Muscle of arm (tissue), 1 donor: ENCODE measurements at regions not wholly inside any gene's neighbourhood (a gene's known extent, or its start where the extent isn't known, plus 50 kb on each side); places are given as distances from the start of the nearest gene placed in this dataset.

ENCODE experiments used
- DNase-seq: peaks from one replicate; pipeline ENCODE4 v3.0.0-alpha.2; 2013

DNA sequence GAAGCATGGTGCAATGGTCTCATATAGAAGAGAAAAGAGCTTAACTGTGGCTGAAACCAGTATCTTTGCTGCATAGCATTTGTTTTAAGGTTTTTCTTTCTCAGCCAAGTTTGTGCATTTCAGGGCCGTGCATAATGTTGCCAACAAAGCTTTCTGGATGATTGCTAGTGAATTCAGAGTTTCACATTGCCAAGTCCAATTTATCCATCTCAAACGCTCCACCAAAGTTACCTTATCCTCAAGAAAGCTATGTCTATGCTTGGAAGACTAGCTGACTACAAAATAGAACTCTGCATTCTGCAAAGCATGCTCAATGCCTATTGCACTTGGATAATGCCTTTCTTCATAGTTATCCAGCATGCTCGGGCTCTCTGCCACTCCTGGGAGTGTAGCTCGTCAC lies 535.8 kb upstream of the SGCG start:
- DNase-seq, result no peak

DNA sequence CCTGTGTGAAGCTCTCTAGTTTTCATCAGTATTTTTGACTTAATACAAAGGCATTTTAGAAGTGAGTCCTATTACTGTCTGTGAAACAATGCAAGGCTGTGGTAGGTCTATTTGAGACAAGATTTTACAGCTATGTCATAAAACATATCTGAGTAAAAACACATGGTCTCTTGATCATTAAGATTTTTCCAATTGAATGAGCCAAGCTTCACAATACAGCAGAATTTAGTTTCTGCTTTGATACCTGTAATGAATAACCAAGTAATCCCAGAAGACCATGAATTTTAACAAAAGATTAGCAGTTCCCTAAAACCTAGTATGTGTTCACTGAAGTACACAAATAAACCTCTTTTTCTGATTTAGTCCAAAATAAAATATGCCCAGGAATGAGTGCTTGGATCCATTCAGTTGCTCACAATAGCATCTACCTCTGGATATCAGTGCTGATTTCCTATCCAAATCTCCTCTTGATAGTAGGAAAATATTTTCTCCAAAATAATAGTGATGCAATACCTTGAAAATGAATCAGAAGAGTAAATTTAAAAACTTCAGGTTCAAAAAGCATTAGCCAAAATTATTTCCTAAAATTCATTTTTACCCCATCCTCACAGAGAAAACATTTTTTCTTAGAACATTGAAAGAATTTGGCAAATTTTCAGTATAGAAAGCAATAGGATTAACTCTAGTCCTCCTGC lies 533.5 kb upstream of the SGCG start:
- peak; percentile 52 for DNase-seq

DNA sequence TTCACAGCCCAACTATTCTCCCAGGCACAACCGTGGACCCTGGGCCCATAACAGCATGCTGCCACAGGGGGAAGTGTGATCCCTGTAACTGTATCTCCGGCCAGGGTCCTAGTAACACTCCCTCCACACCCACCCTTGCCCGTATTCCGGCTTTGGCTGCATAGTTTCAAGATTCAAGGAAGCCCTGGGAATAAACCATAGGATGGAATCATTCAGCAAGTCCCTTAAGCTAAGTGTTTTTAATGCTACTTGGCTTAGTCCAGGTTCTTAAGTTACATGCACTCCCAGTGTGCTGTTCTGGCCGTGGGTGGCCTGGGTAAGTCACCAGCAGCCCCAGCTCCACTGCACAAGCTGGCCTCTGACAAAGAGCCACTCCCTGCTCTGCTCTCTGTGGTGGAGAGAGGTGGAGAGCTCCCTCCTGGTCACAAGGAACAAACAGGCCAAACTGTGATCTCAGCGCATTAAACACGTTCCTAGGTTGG lies 532.4 kb upstream of the SGCG start:
- DNase-seq, result peak; percentile 59

DNA sequence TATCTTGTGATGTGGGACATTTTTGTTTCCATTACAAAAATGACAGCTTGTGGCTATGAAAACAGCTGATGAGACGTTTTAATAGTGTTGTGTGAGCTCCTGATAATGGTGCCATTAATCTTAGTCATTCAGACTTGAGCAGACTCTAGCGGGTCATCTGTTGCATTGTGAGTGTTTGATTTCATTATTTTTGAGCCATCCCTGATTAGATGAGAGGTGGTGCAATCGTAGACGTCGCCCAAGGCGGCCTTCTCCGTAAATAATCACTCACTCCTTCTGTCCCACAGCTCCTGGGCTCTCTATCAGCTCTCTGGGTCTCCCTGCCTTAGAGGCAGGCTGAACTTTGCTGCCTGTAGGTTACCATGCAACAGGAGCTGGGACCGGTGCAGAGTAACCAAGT lies 528.0 kb upstream of the SGCG start:
- no peak for DNase-seq

DNA sequence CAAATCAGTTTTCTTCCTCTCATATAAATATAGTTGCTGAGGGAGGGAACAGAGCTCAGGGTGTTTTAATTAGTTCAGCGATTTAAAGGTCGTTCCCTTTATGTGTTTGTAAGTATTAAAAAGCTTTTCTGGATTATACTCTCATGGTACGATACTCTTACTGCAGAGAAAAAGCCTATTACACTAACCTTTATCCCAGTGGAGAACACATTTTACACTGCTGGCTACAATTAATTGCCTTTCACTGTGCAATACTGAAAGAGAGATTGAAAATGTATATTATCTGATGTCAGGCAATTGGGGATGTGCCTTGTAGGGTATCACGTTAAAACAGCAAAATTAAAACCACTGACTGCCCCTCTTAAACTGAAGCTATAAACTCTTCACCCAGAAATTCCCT lies 526.9 kb upstream of the SGCG start:
- no peak for DNase-seq

DNA sequence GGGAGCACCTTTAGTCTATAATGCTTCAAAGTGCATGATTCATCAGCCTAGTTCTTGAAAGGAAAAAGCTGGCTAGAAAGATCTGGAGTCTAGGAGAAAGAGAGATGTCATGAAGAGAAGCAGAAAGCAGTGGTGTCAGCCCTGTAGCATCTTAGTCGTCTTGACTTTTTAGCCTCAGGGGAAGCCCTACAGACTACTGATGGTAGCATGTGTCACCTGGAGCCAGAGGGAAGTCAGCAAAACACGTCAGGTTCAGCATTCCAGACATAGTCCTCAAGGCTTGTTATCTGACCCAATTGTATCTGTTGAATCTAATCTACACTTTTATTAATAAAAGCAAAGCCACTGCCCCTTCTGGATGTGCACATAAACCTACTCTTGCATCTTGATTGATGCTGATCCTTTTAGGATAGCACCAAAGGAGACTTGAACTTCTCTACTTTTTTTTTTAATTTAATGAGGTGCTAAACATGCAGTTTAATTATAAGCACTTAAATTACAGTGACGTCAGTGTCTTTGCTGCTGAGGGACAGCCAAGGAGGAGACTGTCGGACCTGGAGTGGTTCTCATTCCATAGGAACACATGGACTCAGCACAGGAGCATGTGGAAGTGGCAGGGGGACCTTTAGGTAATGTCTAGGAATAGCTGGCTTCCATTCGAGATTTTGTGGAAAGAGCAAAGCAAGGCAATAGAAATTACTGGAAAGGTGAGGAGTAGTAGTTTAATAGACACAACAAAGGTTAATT lies 525.5 kb upstream of the SGCG start:
- DNase-seq, result no peak

DNA sequence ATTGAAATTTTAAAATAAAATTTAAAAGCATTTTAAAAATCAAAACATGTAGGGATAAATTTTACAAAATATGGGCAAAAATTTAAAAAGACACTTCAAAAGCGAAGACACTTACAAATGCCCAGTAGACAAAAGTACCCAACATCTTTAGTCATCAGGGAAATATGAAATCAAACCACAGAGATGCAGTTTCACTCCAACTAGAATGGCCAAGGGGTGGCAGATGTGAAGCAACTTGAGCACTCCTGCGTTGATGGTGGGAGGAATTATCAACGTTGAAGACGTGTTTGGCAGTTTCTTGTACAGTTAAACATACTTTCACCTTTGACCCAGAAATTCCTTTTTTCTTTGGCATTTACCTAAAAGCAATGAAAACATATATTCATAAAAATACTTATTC lies 518.0 kb upstream of the SGCG start:
- DNase-seq, result no peak

DNA sequence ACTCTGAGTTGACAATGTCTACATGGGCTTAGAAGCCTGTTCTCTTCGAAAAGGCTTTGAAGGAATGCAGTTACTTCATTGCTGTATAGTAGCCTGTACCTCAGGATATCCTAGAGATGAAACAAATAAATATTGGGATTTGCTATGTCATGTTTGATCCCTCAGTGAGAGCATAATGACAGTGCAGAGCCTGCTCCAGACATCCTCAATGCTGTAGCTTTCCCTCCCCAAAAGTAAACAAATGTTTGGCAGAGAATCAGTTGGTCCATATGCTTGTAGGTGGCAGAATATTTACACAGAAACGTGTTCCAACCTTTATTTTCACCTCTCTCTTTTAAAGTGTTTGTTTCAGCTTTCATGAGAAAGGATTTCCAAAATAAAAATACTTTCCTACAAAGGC lies 515.3 kb upstream of the SGCG start:
- no peak for DNase-seq

DNA sequence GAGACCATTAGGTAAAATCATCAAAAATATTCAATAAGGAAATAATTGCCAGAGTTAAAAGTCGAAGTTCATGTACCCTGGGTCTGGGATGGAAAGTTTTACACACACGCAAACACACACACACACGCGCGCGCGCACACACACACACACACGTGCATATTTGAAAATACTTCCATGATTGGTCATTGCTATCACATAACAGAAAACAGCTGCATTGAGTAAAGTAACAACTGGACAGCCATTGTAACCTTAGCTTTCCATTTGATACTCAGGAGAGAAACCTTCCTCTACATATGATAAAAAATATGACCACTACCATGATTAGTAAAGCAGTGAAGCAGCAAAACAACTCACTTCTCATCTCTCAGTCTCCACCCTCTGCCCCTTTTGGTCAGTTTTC lies 490.0 kb upstream of the SGCG start:
- no peak for DNase-seq

DNA sequence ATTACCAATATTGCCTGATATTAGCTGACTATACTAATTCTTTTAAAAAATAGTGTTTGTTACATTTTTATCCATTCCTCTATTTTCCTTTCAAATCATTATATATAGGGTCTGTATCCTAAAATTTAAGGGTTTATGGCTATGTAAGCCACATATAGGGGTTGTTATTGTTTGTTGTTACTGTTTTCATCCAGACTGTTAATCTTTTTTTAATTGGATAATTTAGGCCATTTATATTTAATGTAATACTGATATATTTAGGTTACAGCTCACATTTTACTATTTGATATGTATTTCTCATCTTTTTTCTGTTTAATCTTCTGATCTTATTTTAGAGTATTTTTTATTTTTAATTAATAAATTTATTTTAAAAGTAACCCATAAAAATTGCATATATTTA lies 487.1 kb upstream of the SGCG start:
- DNase-seq, result no peak

DNA sequence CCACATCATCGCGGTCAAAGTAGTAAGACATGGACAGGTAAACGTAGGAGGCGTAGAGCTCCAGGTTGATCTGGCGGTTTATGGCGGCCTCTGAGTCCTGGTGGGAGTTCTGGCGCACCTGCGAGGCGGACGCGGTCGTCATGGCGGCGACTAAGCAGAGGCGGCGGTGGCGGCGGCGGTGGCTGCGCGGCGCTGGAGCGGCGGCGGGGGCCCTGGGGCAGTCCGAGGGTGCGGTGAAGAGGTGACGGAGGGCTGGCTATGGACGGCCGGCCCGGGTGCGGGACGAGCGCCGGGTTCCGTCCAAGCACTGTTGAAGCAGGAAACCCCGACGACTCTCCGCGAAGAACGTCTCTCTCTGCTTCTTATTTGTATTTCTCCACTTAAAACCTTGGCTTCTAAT lies 484.3 kb upstream of the SGCG start:
- DNase-seq, result no peak

DNA sequence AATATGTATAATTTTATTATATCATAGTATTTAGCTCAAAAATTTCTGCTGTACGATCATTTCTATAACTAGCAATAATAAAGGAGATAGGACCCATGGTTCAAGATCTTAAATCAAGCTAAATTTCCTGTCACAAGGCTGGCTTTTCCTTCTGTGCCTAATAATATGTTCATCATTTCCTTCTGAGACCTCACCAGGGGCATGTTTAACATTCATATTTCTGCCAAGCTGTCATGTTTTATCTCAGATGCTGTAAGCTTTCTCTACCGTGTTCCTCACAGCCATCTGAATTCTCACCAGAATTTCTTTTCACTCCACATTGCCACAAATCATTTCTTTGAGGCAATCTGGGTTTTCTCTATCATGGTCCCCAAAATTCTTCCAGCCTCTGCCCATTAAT lies 482.3 kb upstream of the SGCG start:
- DNase-seq, result no peak

DNA sequence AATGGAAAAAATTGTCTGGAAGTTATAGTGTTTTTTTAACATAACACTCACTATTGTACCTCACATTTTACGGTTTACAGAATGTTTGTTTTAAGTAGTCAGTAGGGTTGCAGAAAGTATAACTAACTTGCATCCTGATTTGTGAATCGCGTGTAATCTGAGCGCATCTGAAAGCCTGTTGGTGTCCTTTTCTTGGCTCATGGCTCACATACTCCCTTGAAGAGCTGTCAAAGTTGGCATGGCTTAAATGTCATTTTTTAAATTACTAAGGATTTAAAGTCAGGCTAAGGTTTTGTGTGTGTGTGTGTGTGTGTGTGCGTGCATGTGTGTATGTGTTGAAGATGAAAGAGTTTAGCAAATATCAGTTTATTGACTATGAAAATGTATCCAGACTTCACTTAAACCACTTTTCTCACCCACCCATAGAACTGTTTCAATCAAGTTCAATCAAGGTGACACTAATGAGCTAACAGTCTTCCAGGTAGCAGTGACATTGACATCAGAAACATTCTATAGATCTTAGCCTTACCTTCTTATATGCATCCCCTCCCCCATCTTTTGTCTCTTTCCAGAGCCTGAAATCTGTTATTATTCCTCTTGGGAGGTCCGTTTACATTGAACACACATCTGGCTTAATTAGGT lies 480.4 kb upstream of the SGCG start:
- DNase-seq, result peak; percentile 12

DNA sequence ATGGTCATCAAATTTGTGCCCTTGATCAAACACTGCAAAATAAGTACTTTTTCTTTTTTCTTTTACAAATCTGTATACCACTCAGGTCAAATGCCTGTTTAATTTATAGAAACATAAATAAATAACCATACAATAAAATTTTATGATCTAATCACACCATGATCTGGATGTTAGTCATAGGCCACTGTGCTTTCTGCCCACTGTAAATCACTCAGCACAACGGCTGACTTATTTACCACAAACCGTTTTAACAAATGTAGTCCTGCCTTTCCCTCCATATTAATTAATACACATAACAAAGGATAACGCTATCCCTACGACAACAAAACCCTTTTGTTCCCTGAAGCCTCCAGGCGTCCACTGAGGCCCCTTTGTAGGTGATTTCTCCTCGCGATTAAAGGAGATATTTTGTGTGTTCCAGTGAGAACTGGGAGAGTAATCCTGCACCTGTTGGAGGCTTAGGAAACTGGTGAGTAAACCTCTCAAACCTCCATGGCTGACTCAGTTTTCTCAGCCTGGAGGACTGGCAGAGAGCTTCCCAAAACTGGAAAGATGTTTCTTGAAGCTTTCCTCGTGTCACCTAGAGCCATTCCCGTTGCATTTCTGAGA lies 477.1 kb upstream of the SGCG start:
- no peak for DNase-seq

DNA sequence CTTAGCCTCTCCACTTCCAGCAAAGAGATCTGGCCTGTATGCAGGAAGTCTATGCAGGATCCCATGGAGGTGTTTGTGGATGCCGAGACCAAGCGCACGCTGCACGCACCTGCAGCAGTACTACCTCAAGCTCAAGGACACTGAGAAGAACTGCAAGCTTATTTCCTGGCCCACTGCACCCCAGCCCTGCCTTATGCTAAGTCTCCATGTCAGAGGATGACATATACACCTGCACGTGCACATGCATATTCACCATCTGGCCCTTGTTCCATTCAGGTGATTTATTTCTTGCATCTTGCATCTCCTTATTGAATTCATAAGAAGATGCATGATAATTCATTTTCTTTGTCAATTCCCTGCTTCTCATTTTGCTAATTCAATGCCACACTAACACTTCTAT lies 472.8 kb upstream of the SGCG start:
- no peak for DNase-seq

DNA sequence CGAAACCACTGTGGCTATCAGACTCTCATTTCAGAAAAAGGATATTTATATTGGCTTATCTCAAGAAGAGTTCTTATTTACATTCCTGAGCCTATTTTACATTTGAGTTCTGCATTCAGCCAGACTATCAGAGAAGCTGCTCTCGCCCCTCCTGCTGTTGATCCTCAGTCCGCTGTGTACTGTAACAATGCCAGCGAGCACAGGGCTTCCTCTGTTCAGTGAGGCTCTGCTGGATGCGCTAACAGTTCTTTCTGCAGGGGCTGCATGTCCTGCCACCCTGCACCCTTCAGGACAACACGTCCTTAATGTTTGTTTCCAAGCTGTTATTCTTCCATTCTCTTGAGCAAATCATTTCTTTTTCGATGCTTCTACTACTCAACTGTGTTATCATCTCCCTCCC lies 463.7 kb upstream of the SGCG start:
- no peak for DNase-seq

DNA sequence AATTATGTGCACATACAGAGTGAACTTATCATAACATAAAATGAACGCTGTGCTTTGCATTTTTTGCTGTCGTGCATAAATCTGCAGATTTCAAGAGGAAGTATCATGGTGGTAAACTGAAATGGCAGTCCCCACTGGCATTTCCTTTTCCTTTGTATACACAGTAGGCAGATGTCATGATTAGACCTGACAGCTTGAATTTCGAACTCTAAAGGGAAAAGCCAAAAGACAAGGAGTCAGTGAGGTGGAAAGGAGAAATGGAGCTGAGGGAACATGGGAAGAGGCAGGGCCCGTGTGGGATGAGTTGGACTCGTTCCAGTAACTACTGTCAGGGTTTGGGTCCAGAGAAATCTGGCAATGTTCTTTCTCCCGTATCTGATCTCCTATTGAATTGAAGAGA lies 454.1 kb upstream of the SGCG start:
- DNase-seq, result no peak

DNA sequence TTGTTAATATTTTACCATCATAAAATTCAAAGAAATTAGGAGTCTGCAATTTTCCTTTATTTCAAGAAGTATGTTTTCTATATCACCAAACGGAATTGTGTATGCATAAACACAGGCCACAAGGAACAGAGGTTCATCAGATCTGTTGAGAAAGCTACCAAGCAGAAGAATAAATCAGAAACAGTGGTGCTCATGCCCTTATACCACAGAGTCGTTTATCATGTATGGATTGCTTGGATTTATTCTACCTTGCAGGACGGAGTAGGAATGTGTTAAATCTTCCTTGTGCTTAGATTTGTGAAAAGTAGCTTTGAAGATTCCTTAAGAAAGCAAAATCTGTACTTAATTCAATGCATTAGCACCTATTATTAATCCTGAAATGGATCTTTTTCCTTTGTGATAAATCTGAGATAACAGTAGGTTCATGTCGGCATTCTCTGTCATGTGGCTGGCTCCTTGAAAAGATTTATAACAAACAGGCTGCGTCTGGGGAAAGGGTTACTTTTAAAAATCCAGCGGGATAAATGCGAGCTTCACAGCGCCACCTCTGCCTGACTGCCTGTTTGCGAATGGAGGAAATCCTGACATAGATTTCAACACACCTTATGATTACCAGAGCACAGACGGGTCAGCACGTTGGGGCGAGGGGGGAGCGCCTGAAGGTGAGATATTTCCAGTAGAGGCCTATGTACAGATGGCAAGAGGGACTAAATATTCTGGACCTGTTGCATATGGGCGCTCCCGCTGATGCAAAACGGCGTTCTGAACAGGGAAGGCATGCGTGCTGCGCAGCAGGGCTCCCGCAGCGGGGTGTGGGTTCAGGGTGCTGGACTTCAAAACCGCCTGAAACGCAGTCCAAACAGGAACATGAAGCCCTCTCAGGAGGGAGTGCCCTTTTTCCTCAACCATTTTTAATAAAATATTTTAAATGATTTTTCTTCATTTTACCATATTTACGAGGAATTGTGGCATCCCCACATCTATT lies 445.5 kb upstream of the SGCG start:
- DNase-seq, result no peak

DNA sequence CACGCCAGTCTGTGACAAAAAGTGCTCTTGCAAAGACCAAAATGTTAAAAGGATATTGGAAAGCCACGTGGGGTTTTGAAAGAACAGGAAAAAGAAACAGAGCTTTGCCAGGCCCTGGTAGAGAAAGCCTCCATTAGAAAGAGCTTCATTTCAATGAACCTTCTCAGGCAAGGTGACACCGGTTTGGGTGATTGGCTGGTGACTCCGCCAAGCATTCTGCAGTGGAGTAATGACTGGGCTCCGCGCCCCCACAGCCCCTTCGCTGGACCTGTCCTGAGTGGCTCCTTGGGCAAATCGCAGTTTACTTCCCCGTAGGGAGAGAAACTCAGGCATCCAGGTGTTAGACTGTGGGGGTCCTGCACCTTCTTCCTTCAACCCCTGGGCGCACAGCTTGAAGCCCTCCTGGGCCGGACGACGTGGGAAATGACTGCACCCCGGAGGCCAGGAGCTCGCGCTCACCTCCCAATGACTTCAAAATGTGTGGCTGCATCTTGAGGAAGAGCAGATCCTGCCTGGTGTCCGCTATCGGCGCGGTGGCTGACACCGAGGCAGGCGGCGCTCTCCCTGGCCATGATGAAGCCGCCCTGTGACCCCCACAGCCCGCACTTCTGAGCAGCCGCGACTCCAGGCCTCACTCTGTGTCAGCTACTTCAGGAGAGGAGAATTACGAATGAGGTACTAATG lies 444.6 kb upstream of the SGCG start:
- DNase-seq, result no peak

DNA sequence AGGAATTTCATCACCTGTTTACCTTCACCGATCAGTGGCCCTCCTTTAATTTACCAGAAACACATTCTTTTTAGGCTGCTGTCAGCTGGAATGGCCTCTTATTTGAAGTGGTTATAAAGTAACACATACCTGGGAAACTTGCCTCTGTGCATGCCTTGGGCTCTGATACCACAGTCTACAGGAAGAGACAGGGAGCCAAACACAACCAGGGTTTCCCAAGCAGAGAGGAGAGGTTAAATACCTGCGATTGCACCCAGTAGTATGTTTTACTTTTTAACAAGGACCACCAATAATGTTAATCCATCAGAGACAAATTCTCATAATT lies 444.0 kb upstream of the SGCG start:
- no peak for DNase-seq

DNA sequence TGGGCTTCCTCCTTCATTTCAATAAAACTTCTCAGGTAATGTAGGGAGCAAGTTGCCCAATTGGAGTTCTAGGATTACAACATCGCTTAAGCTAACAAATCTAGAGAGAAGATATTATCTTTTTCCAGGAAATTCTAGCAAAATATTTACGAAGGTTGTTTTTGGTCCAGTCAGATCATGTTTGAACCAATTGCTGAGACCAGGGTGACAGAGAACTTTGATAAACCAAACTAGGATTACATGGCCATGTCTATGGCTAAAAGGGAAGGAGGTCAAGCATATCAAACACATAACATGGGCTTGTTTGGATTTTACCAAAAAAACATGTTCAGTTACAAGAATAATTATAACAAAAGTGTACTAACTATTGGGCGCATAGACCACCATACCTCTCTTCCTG lies 442.4 kb upstream of the SGCG start:
- no peak for DNase-seq
